ENCODE measurements at regions not wholly inside any gene's neighbourhood (a gene's known extent, or its start where the extent isn't known, plus 50 kb on each side); places are given as distances from the start of the nearest gene placed in this dataset.
"Not testable (repeated sequence)": the region's sequence is repeated elsewhere in the genome, so short reads cannot be mapped to it uniquely, and the experiment has no call there.

DNA sequence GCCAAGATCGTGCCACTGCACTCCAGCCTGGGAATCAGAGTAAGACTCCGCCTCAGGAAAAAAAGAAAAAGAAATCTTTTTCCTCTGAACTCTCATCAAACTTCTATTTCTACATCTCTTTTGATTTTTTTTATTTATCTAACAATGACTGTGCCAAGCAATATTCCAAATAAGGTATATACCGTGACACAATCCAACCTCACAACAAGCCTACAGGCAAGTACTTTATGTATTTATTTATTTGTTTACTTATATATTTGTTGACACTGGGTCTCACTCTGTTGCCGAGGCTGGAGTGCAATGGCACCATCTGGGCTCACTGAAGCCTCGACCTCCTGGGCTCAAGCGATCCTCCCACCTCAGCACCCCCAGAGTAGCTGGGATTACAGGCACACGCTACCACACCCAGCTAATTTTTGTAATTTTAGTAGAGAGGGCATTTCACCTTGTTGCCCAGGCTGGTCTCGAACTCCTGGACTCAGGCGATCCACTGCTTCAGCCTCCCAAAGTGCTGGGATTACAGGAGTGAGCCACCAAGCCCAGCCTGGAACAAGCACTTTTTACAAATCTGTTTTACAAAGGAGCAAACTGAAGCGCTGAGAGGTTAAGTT, 94.9 kb upstream of the CHD2 start:
- no peak overlapping the region for H3K9ac ChIP-seq (ENCODE audit: low read depth, low read length, poor library complexity, severe bottlenecking)
- no peak for TF ChIP-seq EZH2phosphoT487 (IDR thresholded peaks at IDR 0.05; ENCODE audit: borderline replicate concordance)
- TF ChIP-seq, protein P1, sequence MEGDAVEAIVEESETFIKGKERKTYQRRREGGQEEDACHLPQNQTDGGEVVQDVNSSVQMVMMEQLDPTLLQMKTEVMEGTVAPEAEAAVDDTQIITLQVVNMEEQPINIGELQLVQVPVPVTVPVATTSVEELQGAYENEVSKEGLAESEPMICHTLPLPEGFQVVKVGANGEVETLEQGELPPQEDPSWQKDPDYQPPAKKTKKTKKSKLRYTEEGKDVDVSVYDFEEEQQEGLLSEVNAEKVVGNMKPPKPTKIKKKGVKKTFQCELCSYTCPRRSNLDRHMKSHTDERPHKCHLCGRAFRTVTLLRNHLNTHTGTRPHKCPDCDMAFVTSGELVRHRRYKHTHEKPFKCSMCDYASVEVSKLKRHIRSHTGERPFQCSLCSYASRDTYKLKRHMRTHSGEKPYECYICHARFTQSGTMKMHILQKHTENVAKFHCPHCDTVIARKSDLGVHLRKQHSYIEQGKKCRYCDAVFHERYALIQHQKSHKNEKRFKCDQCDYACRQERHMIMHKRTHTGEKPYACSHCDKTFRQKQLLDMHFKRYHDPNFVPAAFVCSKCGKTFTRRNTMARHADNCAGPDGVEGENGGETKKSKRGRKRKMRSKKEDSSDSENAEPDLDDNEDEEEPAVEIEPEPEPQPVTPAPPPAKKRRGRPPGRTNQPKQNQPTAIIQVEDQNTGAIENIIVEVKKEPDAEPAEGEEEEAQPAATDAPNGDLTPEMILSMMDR (conservative IDR thresholded peaks at IDR 0.05; ENCODE audit: low read length), result no peak
- no peaks in the 10 kb centered on the region for H3F3A ChIP-seq (ENCODE audit: low read depth)
- H3K4me2 ChIP-seq (ENCODE audit: low read depth, low read length, poor library complexity, severe bottlenecking), result no peak overlapping the region
- no peak overlapping the region for H2AFZ ChIP-seq (ENCODE audit: low read length)
- peaks cover 20% of the 10 kb centered on the region for H3K79me2 ChIP-seq (ENCODE audit: insufficient read depth, low read length)
- no peak overlapping the region for H3K4me3 ChIP-seq (ENCODE audit: low read length, poor library complexity, severe bottlenecking)
- no peaks in the 10 kb centered on the region for H4K20me1 ChIP-seq (ENCODE audit: insufficient read depth, low read length, poor library complexity, severe bottlenecking)
- no peaks in the 10 kb centered on the region for H3K9me3 ChIP-seq (ENCODE audit: insufficient read depth, low read depth, low read length)
- no peaks in the 10 kb centered on the region for H3K9me2 ChIP-seq (replicated peaks; ENCODE audit: low read depth, low read length)
- H3K27me3 ChIP-seq (ENCODE audit: insufficient read depth, low read length, poor library complexity, severe bottlenecking), result no peaks in the 10 kb centered on the region
- H3K4me1 ChIP-seq (ENCODE audit: insufficient read depth, low read length, poor library complexity, severe bottlenecking), result peaks cover 12% of the 10 kb centered on the region
- no peaks in the 10 kb centered on the region for H3K36me3 ChIP-seq (ENCODE audit: insufficient read depth, low read length)

DNA sequence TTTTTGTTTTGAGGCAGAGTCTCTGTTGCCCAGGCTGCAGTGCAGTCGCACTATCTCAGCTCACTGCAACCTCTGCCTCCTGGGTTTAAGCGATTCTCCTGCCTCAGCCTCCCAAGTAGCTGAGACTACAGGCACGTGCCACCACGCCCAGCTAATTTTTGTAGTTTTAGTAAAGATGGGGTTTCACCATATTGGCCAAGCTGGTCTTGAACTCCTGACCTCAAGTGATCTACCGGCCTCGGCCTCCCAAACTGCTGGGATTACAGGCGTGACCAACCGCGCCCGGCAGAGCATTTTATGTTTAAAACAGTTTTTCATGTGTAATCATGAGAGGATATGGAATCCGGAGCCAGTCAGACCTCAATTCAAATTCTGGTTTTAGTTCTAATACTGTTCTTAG, 94.0 kb upstream of the CHD2 start:
- H3K27me3 ChIP-seq (ENCODE audit: insufficient read depth, low read length, poor library complexity, severe bottlenecking); H3K9ac ChIP-seq (ENCODE audit: low read depth, low read length, poor library complexity, severe bottlenecking); H3K4me3 ChIP-seq (ENCODE audit: low read length, poor library complexity, severe bottlenecking); H3K4me2 ChIP-seq (ENCODE audit: low read depth, low read length, poor library complexity, severe bottlenecking); H3K9me2 ChIP-seq (replicated peaks; ENCODE audit: low read depth, low read length); H3K36me3 ChIP-seq (ENCODE audit: insufficient read depth, low read length); H3F3A ChIP-seq (ENCODE audit: low read depth); H3K9me3 ChIP-seq (ENCODE audit: insufficient read depth, low read depth, low read length); H4K20me1 ChIP-seq (ENCODE audit: insufficient read depth, low read length, poor library complexity, severe bottlenecking); H2AFZ ChIP-seq (ENCODE audit: low read length): not testable (repeated sequence)
- H3K79me2 ChIP-seq (ENCODE audit: insufficient read depth, low read length), result peaks cover 26% of the 10 kb centered on the region
- H3K4me1 ChIP-seq (ENCODE audit: insufficient read depth, low read length, poor library complexity, severe bottlenecking), result peaks cover 22% of the 10 kb centered on the region

DNA sequence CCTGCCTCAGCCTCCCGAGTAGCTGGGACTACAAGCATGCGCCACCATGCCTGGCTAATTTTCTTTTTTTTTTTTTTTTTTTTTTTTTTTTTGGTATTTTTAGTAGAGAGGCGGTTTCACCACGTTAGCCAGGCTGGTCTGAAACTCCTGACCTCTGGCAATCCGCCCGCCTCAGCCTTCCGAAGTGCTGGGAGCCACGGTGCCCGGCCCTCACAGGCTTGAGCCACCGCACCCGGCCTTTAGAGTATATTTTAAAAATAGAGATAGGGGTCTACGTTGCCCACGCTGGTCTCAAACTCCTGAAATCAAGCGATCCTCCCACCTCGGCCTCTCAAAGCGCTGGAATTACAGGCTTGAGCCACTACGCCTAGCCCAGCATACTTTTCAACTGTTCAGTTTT, 93.4 kb upstream of the CHD2 start:
- no peaks in the 10 kb centered on the region for H3K27me3 ChIP-seq (ENCODE audit: insufficient read depth, low read length, poor library complexity, severe bottlenecking)
- TF ChIP-seq, protein P1 (conservative IDR thresholded peaks at IDR 0.05; ENCODE audit: low read length), result no peak
- no peak for TF ChIP-seq EZH2phosphoT487 (IDR thresholded peaks at IDR 0.05; ENCODE audit: borderline replicate concordance)
- H3K4me2 ChIP-seq (ENCODE audit: low read depth, low read length, poor library complexity, severe bottlenecking), result no peak overlapping the region
- no peak overlapping the region for H3K9ac ChIP-seq (ENCODE audit: low read depth, low read length, poor library complexity, severe bottlenecking)
- H4K20me1 ChIP-seq (ENCODE audit: insufficient read depth, low read length, poor library complexity, severe bottlenecking), result no peaks in the 10 kb centered on the region
- no peak overlapping the region for H2AFZ ChIP-seq (ENCODE audit: low read length)
- no peak overlapping the region for H3K4me3 ChIP-seq (ENCODE audit: low read length, poor library complexity, severe bottlenecking)
- H3K4me1 ChIP-seq (ENCODE audit: insufficient read depth, low read length, poor library complexity, severe bottlenecking), result peaks cover 23% of the 10 kb centered on the region
- H3K9me2 ChIP-seq (replicated peaks; ENCODE audit: low read depth, low read length), result no peaks in the 10 kb centered on the region
- H3F3A ChIP-seq (ENCODE audit: low read depth), result no peaks in the 10 kb centered on the region
- no peaks in the 10 kb centered on the region for H3K36me3 ChIP-seq (ENCODE audit: insufficient read depth, low read length)
- H3K9me3 ChIP-seq (ENCODE audit: insufficient read depth, low read depth, low read length), result no peaks in the 10 kb centered on the region
- H3K79me2 ChIP-seq (ENCODE audit: insufficient read depth, low read length), result peaks cover 30% of the 10 kb centered on the region

DNA sequence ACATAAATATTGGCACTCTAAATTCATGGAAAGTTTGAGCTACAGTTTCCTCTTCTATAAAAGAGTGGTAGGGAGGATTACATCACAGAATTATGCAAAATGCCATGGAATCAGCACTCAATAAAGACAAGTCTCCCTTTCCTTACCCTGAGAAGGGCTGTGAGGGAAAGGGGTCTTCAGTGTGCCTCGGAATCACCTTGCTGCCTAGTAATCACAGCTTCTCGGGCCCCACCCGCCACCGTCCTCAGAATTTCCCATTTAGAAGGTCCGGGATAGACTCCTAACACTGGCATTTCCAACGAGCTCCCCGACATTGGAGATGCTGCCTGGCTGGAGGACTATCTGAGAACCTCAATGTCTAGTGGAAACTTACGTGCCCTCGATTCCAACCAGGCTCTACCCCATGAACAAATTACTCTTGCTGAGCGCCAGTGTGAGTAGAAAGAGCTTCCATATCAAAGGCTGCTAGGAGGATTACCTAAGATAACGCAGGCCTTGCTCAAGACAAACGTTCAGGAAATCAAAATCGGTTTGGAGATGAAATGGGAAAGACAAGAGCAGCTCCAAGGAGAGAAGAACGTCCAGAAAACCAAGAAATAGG, 92.1 kb upstream of the CHD2 start:
- peak overlapping the region; percentile 82 for H2AFZ ChIP-seq (ENCODE audit: low read length)
- TF ChIP-seq EZH2phosphoT487 (IDR thresholded peaks at IDR 0.05; ENCODE audit: borderline replicate concordance), result no peak
- TF ChIP-seq, protein P1 (conservative IDR thresholded peaks at IDR 0.05; ENCODE audit: low read length), result no peak

More for the DNA sequence above, 92.1 kb upstream of the CHD2 start:
- H3K4me3 ChIP-seq (ENCODE audit: low read length, poor library complexity, severe bottlenecking), result peak overlapping the region; percentile 81
- no peaks in the 10 kb centered on the region for H3K9me2 ChIP-seq (replicated peaks; ENCODE audit: low read depth, low read length)
- no peaks in the 10 kb centered on the region for H4K20me1 ChIP-seq (ENCODE audit: insufficient read depth, low read length, poor library complexity, severe bottlenecking)
- H3K4me2 ChIP-seq (ENCODE audit: low read depth, low read length, poor library complexity, severe bottlenecking), result peak overlapping the region; percentile 90
- H3K9ac ChIP-seq (ENCODE audit: low read depth, low read length, poor library complexity, severe bottlenecking), result peak overlapping the region; percentile 89
- H3K36me3 ChIP-seq (ENCODE audit: insufficient read depth, low read length), result no peaks in the 10 kb centered on the region
- H3K4me1 ChIP-seq (ENCODE audit: insufficient read depth, low read length, poor library complexity, severe bottlenecking), result peaks cover 23% of the 10 kb centered on the region
- H3K9me3 ChIP-seq (ENCODE audit: insufficient read depth, low read depth, low read length), result no peaks in the 10 kb centered on the region
- H3K27me3 ChIP-seq (ENCODE audit: insufficient read depth, low read length, poor library complexity, severe bottlenecking), result no peaks in the 10 kb centered on the region
- peaks cover 30% of the 10 kb centered on the region for H3K79me2 ChIP-seq (ENCODE audit: insufficient read depth, low read length)
- no peaks in the 10 kb centered on the region for H3F3A ChIP-seq (ENCODE audit: low read depth)

Data from Loucy (cell line).